Fibroblast of skin of abdomen (primary cell): ENCODE measurements at regions not wholly inside any gene's neighbourhood (a gene's known extent, or its start where the extent isn't known, plus 50 kb on each side); places are given as distances from the start of the nearest gene placed in this dataset.
"Not testable (repeated sequence)": the region's sequence is repeated elsewhere in the genome, so short reads cannot be mapped to it uniquely, and the experiment has no call there.

ENCODE experiments used
- DNase-seq: peaks from one replicate; pipeline ENCODE4 v3.0.0-alpha.2; 2013

- DNase-seq, result no peak
These were observed 308.4 kb upstream of the MEF2C start for GRCh38 chr5:89191374-89191773.

GRCh38 chr5:89190515-89191265, 307.7 kb upstream of the MEF2C start:
- no peak for DNase-seq

GRCh38 chr5:89187883-89188465, 305.0 kb upstream of the MEF2C start:
- no peak for DNase-seq

- no peak for DNase-seq
These were observed 304.3 kb upstream of the MEF2C start for GRCh38 chr5:89187268-89187667.

- DNase-seq, result no peak
These were observed 298.6 kb upstream of the MEF2C start for GRCh38 chr5:89181546-89181945.

- DNase-seq, result no peak
These were observed 296.7 kb upstream of the MEF2C start for GRCh38 chr5:89179731-89180130.

- no peak for DNase-seq
These were observed 295.6 kb upstream of the MEF2C start for GRCh38 chr5:89178541-89178940.

- DNase-seq, result no peak
These were observed 290.5 kb upstream of the MEF2C start for GRCh38 chr5:89173528-89173927.

GRCh38 chr5:89168766-89169165, 285.8 kb upstream of the MEF2C start:
- DNase-seq, result no peak

GRCh38 chr5:89164703-89165102, 281.7 kb upstream of the MEF2C start:
- not testable (repeated sequence) for DNase-seq

- no peak for DNase-seq
These were observed 273.2 kb upstream of the MEF2C start for GRCh38 chr5:89156226-89156625.

- peak; percentile 24 for DNase-seq
These were observed 264.0 kb upstream of the MEF2C start for GRCh38 chr5:89147031-89147430.

GRCh38 chr5:89137148-89137547, 254.2 kb upstream of the MEF2C start:
- no peak for DNase-seq

- no peak for DNase-seq
These were observed 251.0 kb upstream of the MEF2C start for GRCh38 chr5:89133975-89134374.

- DNase-seq, result no peak
These were observed 250.1 kb upstream of the MEF2C start for GRCh38 chr5:89133129-89133528.

GRCh38 chr5:89130851-89131250, 247.9 kb upstream of the MEF2C start:
- DNase-seq, result no peak

GRCh38 chr5:89129941-89130340, 247.0 kb upstream of the MEF2C start:
- peak; percentile 38 for DNase-seq

- DNase-seq, result no peak
These were observed 246.1 kb upstream of the MEF2C start for GRCh38 chr5:89128906-89129625.

GRCh38 chr5:89128092-89128491, 245.1 kb upstream of the MEF2C start:
- DNase-seq, result peak; percentile 45

- DNase-seq, result no peak
These were observed 244.2 kb upstream of the MEF2C start for GRCh38 chr5:89127191-89127590.

- no peak for DNase-seq
These were observed 242.4 kb upstream of the MEF2C start for GRCh38 chr5:89125372-89125771.

- DNase-seq, result no peak
These were observed 240.6 kb upstream of the MEF2C start for GRCh38 chr5:89123581-89123980.

- no peak for DNase-seq
These were observed 237.7 kb upstream of the MEF2C start for GRCh38 chr5:89120719-89121118.

- DNase-seq, result peak; percentile 7
These were observed 234.2 kb upstream of the MEF2C start for GRCh38 chr5:89117124-89117644.
